HG02973 (cell line): ENCODE measurements at regions not wholly inside any gene's neighbourhood (a gene's known extent, or its start where the extent isn't known, plus 50 kb on each side); places are given as distances from the start of the nearest gene placed in this dataset.
"Not testable (repeated sequence)": the region's sequence is repeated elsewhere in the genome, so short reads cannot be mapped to it uniquely, and the experiment has no call there.

ENCODE experiments used
- ATAC-seq: cut with Tn5 transposase; IDR thresholded peaks from one replicate; pipeline ENCODE4 v1.9.1; 2021; ENCODE audit warnings: moderate library complexity; ENCODE audit not compliant: unreplicated experiment

DNA sequence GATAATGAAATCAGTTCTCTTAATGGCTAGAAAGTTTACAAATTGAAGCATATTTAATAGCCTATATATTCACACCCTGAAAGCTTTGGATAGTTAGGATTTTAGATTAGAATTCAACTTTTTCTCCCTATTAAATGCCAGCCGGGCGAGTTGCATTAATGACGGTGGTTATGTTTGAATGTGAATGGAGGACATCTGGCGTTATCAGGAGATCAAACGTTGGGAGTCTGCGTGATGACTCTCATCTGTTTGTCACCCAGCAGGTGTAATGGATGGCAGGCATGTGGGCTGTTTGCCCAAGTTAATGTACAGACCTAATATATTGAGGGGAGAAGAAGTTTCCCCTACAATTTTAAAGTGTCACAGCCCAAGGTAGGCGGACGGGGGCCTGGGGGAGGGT, 1227.7 kb upstream of the WWC1 start:
- no peak for ATAC-seq

DNA sequence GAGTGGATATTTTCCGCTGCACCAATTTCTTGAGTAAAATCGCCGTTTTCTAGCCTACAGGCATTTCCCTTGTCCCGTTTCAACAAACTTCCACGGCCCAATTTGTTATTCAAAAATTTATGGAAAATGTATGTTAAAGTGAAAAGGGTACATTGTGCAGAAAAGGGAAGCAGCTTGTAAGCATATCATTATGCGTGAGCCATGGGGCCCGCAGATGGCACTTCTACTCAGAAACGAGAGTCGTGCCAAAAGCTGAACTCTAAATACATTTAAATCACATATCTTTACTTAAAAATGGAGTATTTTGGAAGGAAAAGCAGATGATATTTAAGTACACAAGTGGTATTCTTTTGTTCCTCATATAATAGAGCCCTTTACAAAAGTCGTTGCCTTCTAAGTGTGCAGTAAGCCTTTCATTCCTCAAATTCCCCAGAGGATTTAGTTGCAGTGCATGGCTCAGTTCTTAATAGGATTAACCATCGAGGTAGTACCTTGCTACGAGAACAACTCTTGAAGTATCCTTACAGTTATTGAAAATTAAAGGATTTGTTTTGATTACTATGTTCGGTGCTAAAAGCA, 1227.2 kb upstream of the WWC1 start:
- no peak for ATAC-seq

DNA sequence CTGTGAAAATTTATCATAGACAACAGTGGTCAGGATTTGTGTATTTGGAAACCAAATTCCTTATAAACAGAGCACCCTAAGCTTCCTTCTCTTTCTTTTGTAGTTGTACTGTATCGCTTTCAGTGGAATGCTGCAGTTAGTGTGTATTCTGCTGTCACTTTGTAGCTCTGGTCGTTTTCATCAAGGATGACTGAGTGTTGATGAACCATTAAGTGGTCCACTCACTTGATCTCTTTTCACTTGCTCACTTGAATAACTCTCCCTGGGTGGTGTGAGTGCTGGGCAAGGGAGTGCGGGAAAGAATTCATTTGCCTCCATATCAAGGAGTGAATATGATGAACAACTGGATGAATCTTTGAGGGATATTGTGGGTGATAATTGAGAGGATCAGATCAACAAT, 1225.7 kb upstream of the WWC1 start:
- no peak for ATAC-seq

DNA sequence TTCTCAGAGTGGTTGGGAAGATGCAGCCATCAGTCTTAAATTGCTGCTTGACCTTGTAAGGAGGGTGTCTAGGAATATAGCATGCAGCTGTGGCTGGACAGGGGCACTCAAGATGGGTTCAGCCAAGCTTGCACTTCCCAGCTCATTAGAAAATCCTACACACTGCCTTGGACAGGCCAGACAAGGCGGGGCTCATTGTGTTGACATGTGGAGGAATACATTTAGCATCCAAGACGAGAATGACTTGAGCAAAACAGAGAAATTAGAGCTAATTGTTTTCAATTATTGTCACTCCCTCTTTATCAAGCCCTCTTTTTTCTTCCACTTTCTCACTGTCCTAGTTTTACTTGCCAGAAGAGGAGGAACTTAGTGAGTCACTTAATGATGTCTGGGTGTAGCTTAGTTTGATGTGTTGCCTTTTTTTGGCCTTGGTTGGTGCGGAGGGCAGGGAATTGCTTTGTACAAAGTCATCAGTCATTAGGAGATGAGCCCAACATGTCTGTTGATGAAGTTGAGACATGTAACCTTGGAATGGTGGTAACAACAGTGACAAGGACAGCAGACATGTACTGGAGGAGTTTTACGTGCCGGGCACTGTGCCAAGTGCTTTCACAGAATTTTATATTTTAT, 1219.3 kb upstream of the WWC1 start:
- ATAC-seq, result no peak

DNA sequence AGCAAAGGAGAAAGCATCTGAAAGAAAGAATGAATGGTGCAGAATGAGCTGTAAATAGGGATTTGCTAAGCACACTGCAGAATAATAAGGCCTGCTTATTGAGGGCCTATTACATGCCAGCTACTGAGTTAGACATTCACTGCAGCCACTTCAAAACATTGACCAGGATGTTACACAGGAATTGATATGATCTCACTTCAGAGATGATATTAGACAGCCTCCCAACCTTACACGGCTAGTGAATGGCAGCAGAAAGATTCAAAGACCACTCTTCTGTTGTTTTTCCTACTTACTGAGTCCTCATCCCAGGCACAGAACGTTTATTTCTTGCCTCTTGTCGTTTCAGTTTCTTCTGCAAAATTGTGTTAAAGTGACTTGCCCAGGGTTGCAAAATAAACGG, 1209.9 kb upstream of the WWC1 start:
- ATAC-seq, result no peak

DNA sequence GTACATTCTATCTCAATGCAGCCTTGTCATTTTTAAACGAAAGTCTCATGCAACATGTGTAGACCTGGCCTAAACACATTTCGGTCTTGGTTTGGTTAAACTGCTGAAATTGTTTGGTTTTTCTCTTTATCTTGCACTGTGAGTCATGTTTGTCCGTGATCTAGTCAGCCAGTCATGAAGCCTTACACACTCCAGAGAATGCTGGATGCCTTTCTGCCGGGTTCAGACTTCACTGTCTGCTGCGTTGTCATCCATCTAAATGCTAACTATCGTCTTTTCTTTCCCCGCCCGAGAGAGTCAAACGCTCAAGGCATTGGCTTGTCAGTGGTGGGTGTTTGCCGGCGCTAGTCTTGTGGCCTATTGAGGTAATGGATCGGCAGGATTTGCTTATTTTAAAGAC, 1194.6 kb upstream of the WWC1 start:
- ATAC-seq, result no peak

DNA sequence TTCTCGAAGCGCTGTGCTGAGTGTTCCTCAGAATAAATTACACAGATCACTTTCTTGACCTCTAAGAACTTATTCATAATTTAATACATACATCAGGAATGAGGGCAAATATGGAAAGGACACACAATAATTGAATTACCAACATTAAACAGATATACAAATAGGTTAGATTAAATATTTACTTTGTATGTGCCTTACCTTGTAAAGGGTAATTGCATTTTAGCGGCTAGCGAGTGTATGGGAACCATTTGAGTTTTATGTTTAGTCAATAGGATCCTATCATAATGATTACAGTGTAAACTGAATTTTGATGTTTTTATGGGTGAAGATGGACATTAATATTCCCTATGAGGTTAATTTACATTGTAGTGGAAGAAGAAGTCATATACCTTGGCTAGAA, 1187.1 kb upstream of the WWC1 start:
- ATAC-seq, result no peak

DNA sequence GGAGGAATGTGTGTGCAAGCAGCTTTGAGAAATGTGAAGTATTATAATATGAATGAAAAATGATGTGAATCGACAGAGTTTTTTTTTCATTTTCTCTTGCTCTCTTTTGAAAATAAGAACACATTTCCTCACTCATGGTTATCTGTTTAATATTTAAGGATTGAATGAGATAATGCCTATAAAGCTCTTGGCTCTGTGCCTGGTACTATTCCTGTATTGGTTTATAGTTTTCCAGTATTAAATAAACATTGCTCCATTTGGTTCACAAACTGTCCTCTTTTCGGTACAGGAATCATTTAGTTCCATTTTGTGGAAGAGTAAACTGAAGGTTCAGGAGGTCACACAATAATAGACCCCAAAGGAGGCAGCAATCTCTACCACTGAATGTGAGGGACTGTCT, 1185.5 kb upstream of the WWC1 start:
- ATAC-seq, result no peak

DNA sequence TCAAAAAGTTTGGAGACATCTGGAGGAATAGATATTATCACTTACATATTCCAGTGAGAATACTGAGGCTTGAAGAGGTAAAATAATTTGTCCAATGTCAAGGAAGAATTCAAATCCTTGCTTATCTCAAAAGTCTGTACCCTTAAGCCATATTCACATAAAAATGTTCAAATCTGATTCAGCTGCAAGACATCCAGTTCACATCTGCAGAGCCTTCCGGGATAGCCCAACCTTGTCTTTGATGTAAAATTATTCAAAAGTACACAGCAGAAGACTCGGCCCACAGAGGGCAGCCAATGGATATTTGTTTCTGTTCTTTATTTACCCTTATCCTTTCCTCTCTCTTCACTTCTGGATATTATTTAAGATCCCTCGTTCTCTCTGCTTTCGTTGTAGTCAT, 1183.8 kb upstream of the WWC1 start:
- no peak for ATAC-seq

DNA sequence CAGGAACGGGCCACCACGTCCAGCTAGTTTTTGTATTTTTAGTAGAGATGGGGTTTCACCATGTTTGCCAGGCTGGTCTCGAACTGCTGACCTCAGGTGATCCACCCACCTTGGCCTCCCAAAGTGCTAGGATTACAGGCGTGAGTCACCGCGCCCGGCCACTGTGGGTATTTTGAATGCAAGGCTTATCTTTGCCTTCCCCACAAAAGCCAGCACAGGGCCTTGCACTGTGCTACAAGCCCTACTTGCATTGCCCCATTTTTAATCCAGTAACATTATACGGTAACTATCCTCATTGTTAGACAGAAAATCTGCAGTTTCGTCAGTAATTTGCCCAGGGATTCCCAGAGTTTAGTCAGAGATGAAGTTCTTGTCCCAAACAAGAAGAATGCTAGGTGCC, 1183.2 kb upstream of the WWC1 start:
- ATAC-seq, result not testable (repeated sequence)

DNA sequence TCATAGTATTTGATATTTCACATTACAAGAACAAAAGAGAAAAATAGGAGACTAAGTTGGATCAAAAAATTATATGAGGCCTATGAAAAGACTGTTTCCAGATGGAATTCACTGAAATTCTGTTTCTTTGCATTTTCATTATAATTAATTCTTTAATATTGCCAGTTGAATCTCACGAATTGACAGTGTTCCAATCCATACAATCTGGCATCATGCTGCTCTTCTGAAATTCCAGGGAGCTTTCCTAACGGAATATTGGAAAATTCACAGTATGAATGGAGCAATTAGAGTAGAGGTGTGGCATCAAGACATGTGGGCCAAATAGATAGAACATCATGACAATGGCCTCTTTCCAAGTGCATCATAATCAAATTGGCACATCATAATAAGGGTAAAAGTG, 1178.9 kb upstream of the WWC1 start:
- no peak for ATAC-seq

DNA sequence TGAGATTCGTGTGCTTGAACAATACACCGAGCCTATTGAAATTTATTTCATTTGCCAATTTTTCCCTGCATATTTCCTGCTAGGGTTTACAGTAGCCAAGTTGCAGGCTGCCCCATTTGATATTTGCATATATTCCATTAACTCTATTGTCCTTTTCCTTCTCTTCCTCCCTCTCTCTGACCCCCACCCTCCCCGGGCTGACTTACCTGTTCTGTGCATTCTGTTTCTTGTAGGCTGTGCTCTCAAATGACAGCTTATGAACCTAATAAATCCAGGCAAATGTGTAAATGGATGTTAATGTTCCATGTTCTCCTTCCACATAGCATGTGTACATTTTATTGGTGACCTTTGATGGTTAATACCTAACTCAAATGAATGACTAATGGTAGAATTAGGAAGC, 1169.2 kb upstream of the WWC1 start:
- ATAC-seq, result no peak

DNA sequence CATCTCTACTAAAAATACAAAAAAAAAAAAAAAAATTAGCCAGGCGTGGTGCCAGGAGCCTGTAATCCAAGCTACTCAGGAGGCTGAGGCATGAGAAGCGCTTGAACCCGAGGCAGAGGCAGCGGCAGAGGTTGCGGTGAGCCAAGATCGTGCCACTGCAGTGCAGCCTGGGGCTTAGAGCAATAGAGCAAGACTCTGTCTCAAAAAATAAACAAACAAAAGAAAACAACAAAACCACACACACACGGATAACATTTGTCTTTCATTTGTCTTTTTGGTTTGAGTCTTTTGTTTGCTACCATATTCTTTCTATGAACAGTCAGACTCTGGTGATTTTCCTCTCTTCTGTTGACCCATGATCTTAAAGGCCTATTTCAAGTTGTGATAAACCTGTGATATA, 1168.3 kb upstream of the WWC1 start:
- no peak for ATAC-seq

DNA sequence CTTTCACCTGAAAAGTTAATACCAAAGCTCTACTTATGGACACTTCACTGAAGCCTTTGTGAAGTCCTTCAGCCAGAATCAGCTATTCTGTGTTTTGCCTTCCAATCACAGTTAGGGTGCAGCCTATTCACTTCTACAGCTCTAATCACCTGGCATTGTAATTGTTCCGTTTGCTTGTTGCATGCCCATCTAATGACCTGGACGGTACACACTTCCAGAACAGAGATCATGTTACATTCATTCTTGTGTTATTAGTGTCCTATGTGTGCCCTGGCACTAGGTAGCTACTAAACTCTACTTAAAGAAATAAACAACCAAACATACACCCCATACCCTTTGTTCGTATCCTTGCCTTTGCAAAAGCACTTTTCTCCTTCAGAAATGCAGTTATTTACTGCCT, 1162.9 kb upstream of the WWC1 start:
- no peak for ATAC-seq

DNA sequence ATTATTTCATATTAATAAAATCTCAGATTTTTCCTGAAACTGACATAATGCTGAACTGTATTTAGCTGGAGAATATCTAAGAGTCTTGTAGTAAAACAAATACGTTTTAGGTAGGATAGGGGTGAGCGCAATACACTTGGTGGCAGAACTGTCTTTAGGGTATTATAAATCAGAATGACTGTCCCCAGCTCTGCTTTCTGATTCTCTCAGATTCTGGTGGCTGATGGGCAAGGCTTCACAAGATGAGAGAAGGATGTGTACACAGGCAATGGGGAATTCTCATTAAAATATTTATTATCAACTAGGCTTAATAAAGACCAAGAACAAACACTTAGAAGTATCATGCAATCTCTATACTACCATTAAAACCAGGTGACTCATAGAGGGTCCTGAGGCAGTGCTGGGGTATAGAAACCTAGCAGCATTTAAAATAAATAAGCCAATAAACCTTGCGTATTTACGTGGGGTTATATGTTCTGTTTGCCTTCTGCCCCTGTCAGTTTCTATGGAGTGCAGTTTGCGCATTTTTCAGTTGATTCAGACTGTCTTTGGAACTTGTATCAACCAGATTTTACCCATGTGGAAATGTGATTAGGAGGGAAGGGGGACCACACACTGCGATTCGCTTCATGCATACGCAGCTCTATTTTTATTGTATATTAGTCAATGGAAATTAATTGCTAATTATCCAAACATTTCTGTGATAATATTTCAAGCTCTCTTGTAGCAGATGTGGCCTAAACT, 1150.7 kb upstream of the WWC1 start:
- ATAC-seq, result no peak

DNA sequence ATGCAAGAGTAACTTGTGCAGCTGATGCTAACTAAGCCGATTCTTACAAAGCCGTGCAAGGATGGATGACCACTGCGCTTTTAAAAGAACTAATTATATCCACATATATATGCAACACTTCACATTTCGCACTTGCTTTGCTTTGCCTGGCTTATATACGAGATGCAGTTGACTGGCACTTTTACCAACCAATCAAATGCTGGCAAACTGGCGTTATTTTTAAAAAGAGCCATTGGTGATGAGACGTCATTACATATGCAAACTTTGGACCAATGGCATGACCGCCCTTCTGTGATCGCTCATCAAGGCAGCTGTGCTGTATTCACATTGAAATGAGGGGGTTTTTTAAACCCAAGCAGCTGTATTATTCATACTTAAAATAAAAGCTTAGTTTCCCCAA, 1147.7 kb upstream of the WWC1 start:
- no peak for ATAC-seq

DNA sequence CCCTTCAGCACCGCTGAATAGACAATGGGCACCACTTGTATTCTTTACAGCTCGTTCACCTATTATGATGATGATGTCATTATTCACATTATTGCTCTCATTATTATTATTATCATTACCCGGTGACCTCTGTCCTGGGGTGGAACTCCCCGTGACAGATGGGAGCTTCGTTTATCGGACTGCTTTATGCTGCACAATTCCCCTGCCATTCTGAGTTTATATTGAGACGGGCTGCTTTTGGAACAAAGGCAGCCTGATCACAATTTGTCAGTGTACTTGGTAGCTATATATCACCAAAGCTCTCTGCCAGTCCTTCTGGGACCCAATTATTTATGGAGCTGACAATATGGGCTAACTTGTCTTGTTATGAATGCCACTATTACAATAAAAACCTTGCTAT, 1145.6 kb upstream of the WWC1 start:
- ATAC-seq, result no peak

DNA sequence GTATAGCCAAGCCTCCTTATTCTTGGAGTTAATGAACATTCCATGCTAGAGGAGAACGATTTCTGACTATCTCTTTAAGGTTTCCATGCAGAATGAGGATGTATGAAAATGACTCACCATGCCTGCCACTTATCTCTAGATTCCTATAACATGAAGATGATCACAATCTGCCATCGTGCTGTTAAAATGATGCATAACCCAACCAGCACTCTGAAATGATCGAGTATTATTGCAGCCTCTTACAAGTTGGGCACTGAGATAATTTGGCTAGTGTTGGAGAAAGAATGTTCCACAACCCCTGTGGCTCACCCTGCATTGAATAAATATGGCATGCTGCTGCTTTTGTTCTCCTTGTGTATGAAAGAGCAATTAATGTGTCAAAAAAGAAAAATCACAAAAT, 1143.6 kb upstream of the WWC1 start:
- ATAC-seq, result no peak

DNA sequence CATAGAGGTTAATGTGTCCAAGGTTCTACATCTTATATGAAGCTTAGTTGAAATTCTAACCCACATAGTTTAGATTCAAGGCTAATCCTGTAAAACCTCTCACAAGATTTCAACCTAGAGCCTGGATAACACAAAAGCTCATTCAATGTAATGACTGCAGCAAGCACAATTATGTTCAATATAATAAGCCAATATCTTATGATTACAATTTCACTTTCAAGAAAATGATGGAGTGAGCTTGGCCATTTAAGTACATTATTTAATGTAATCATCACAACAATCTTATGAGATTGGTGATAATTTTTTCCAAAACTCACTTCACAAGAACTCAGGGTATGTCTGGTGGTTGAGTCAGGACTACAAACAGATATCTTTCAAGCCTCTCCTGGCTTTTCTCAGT, 1140.8 kb upstream of the WWC1 start:
- ATAC-seq, result no peak

DNA sequence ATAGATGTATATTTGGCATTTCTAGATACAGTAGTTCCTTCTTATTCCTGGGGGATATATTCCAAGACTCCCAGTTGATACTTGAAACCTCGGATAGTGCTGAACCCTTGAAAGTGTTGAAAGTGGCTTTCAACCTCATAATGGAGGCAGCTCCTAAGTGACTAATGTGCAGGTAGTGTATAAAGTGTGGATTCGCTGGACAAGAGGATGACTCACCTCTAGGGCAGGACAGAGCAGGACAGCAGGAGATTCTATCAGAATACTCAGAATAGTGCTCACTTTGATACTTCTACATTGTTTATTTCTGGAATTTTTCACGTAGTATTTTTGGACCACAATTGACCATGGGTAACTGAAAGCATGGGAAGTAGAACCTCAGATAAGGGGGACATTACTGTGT, 1138.9 kb upstream of the WWC1 start:
- ATAC-seq, result no peak

DNA sequence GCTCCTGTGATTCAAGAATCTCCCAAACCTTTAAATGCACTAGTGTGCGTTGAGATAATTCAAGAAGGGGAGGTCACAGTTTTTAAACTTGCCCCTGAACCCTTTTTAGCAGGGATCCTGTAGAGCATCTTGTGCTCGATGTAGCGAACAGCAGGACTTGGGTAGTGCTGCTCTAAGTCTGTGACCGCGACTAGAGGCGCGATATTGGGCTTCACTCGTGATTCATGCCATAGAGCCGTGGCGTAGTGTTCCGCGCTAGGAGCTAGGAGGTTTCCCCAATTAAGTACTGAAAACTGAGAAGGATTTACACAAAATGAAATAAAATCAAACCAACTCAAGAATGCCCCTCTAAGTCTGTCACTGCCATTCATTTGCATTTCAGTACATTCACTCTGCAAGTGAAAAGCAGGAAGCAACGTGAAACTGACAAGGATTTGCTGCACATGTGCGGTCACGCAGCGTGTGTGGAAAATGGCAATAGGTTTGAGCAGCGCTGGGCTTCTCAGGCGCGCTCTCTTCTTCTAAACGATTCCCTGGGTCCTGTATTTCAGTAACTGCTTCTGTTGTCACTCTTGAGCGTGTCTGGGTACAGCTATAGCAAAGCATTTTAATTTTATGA, 1135.9 kb upstream of the WWC1 start:
- ATAC-seq, result no peak

DNA sequence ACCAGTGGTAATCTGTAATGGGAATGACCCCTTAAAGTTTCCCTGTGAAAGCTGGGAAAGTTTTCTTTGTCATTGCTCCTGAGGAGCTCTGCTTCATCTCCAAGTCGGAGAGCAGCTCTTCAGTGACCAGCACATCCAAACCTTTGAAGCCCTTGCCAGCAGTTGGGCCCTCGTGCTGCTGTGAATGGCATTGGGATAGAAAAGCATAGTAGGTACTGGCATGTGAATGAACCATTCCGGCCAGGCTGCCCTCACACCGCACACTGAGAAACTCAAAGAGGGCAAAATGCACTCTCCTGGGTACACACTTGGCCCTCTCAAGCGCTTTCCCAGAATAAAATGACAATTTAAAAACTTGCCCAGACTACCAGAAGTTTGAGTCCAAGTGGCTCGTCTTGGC, 1135.0 kb upstream of the WWC1 start:
- no peak for ATAC-seq
